Endothelial cell (in vitro differentiated cells): ENCODE measurements at regions not wholly inside any gene's neighbourhood (a gene's known extent, or its start where the extent isn't known, plus 50 kb on each side); places are given as distances from the start of the nearest gene placed in this dataset.

Experiments used
- DNase-seq: peaks from one replicate; pipeline ENCODE4 v3.0.0; 2021; ENCODE audit warnings: low spot score
- H3K27ac Mint-ChIP-seq: one replicate; pipeline ENCODE4 v1.8.0; 2021; ENCODE audit warnings: mixed read lengths, inconsistent platforms; ENCODE audit not compliant: unreplicated experiment
- H3K27me3 Mint-ChIP-seq: one replicate; pipeline ENCODE4 v1.8.0; 2021; ENCODE audit warnings: mild to moderate bottlenecking, moderate library complexity, mixed read lengths, inconsistent platforms; ENCODE audit not compliant: unreplicated experiment
- H3K36me3 Mint-ChIP-seq: one replicate; pipeline ENCODE4 v1.8.0; 2021; ENCODE audit warnings: mild to moderate bottlenecking, low read depth, mixed read lengths, inconsistent platforms; ENCODE audit not compliant: unreplicated experiment
- H3K4me1 Mint-ChIP-seq: one replicate; pipeline ENCODE4 v1.8.0; 2021; ENCODE audit warnings: mild to moderate bottlenecking, mixed read lengths, inconsistent platforms; ENCODE audit not compliant: unreplicated experiment
- H3K4me3 Mint-ChIP-seq: one replicate; pipeline ENCODE4 v1.8.0; 2021; ENCODE audit warnings: mild to moderate bottlenecking, mixed read lengths, inconsistent platforms; ENCODE audit not compliant: unreplicated experiment
- H3K9me3 Mint-ChIP-seq: one replicate; pipeline ENCODE4 v1.8.0; 2021; ENCODE audit warnings: mixed read lengths, inconsistent platforms; ENCODE audit not compliant: unreplicated experiment
- TF ChIP-seq, protein P1 (sequence below): fragments of 200-600 bp; sonication (generic); IDR thresholded peaks from one replicate; pipeline ENCODE4 v1.5.0; 2021; ENCODE audit warnings: antibody characterized with exemption; ENCODE audit not compliant: unreplicated experiment

DNA sequence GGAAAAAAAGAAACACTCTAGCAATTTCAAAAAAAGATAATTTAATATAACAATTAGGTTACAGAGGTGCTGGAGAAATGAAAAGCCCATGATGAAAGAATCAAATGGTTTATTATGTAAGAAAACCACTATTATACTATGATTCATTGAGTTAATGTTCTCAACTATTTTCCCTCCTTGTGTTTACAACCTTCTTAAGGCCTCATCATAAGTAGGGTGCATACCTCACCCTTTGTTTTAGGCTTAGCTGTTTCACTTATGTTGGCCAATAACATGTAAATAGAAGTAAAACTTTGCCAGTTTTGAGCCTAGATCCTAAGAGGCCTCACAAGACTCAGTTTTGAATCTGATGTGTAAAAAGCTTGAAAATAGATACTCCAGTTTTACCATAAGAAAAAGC is 418.3 kb upstream of the DDX18 start:
- peaks cover 12% of the 10 kb centered on the region for H3K4me1 Mint-ChIP-seq
- H3K9me3 Mint-ChIP-seq, result no peaks in the 10 kb centered on the region
- no peak overlapping the region for H3K27ac Mint-ChIP-seq
- H3K4me3 Mint-ChIP-seq, result no peak overlapping the region
- DNase-seq, result no peak
- peaks cover 2% of the 10 kb centered on the region for H3K27me3 Mint-ChIP-seq
- H3K36me3 Mint-ChIP-seq, result no peaks in the 10 kb centered on the region
- TF ChIP-seq, protein P1, sequence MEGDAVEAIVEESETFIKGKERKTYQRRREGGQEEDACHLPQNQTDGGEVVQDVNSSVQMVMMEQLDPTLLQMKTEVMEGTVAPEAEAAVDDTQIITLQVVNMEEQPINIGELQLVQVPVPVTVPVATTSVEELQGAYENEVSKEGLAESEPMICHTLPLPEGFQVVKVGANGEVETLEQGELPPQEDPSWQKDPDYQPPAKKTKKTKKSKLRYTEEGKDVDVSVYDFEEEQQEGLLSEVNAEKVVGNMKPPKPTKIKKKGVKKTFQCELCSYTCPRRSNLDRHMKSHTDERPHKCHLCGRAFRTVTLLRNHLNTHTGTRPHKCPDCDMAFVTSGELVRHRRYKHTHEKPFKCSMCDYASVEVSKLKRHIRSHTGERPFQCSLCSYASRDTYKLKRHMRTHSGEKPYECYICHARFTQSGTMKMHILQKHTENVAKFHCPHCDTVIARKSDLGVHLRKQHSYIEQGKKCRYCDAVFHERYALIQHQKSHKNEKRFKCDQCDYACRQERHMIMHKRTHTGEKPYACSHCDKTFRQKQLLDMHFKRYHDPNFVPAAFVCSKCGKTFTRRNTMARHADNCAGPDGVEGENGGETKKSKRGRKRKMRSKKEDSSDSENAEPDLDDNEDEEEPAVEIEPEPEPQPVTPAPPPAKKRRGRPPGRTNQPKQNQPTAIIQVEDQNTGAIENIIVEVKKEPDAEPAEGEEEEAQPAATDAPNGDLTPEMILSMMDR, result no peak

DNA sequence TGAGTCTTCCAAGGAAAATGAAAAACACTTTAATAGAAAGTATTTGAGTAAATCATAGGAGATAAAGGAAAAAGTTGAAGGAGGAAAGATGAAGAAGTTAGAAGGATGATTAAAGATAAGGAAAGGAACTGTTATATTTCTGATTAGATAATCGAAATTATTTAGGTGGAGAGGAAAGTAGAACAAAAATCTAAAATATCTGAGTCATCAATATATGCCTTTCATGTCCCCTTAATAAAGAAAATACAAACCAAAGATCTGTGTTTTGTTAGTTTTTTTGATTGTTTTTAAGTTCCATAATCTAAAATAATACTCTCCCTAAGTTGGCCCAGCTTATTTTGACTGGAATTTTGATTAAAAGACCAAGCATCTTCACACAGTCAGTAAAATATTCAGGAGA is 412.9 kb upstream of the DDX18 start:
- Mint-ChIP-seq H3K4me3 (no peak overlapping the region), H3K9me3 (no peaks in the 10 kb centered on the region), H3K27me3 (no peaks in the 10 kb centered on the region), H3K27ac (no peak overlapping the region), H3K36me3 (no peaks in the 10 kb centered on the region), H3K4me1 (no peaks in the 10 kb centered on the region)
- TF ChIP-seq, protein P1, result no peak
- DNase-seq, result no peak

DNA sequence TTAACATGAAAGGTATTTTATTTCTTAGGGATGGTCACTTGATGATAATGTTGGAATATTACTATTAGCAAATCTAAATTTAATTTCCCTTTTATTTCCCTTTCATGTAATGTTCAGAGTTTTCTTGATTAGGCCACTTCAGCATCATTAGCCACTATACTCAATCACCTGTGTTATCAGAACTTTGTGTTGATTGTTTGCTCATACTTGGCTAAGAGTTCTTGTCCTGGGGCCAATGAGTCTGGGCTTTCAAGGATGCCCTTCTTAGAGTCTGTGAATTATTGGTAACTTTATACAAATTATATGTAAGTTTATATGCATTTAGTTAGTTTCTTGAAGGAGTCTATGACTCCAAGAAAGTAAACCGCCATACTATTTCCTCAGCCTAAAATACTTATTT is 408.0 kb upstream of the DDX18 start:
- H3K27me3 Mint-ChIP-seq, result no peaks in the 10 kb centered on the region
- no peak overlapping the region for H3K27ac Mint-ChIP-seq
- H3K4me3 Mint-ChIP-seq, result no peak overlapping the region
- DNase-seq, result no peak
- no peaks in the 10 kb centered on the region for H3K36me3 Mint-ChIP-seq
- TF ChIP-seq, protein P1, result no peak
- no peaks in the 10 kb centered on the region for H3K9me3 Mint-ChIP-seq
- no peaks in the 10 kb centered on the region for H3K4me1 Mint-ChIP-seq

DNA sequence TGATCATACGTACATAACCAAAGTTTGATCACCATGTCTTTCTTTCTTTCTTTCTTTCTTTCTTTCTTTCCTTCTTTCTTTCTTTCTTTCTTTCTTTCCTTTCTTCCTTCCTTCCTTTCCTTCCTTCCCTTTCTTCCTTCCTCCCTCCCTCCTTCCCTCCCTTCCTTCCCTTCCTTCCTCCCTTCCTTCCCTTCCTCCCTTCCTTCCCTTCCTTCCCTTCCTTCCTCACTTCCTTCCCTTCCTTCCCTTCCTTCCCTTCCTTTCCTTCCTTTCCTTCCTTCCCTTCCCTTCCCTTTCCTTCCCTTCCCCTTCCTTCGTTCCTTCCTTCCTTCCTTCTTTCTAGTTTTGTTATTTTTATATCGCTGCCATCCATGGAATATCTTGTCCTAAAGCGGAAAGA is 406.7 kb upstream of the DDX18 start:
- no peak for DNase-seq

DNA sequence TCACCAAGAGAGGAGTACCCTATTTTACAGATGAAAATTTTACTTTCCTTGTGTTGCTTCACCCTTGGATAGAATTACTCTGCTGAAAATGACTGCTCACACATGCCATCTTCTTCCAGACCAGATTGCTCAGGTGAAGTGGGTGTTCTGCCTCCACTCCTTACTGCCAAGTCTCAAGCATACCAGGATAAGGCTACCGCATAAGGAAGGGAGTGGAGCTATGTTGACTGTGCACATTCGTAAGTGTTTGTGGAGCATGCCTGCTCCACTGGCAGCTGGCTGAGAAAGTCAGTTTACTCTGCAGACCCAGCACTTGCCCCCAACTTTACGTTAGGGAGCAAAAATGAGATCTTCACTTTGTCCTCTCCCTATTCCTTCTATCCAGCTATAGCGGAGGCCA is 405.0 kb upstream of the DDX18 start:
- TF ChIP-seq, protein P1, result no peak
- Mint-ChIP-seq H3K27me3 (no peaks in the 10 kb centered on the region), H3K27ac (no peak overlapping the region), H3K4me1 (no peaks in the 10 kb centered on the region), H3K4me3 (no peak overlapping the region), H3K9me3 (no peaks in the 10 kb centered on the region), H3K36me3 (no peaks in the 10 kb centered on the region)
- no peak for DNase-seq

More for the DNA sequence above, 406.7 kb upstream of the DDX18 start:
- TF ChIP-seq, protein P1, result no peak
- no peaks in the 10 kb centered on the region for H3K27me3 Mint-ChIP-seq
- no peaks in the 10 kb centered on the region for H3K9me3 Mint-ChIP-seq
- H3K4me1 Mint-ChIP-seq, result no peaks in the 10 kb centered on the region
- H3K27ac Mint-ChIP-seq, result no peak overlapping the region
- no peak overlapping the region for H3K4me3 Mint-ChIP-seq
- no peaks in the 10 kb centered on the region for H3K36me3 Mint-ChIP-seq
